ENCODE measurements at regions not wholly inside any gene's neighbourhood (a gene's known extent, or its start where the extent isn't known, plus 50 kb on each side); places are given as distances from the start of the nearest gene placed in this dataset.

- TF ChIP-seq CTCF (IDR thresholded peaks at IDR 0.05) (no peak), EZH2 (IDR thresholded peaks at IDR 0.05) (no peak)
Observed at GRCh38 chr2:185316383-185316782, 422.2 kb upstream of the FSIP2 start.
